ENCODE measurements at regions not wholly inside any gene's neighbourhood (a gene's known extent, or its start where the extent isn't known, plus 50 kb on each side); places are given as distances from the start of the nearest gene placed in this dataset.

- no peak for TF ChIP-seq CTCF (conservative IDR thresholded peaks at IDR 0.05; ENCODE audit: low read depth, low read length)
- no peak for TF ChIP-seq EZH2phosphoT487 (IDR thresholded peaks at IDR 0.05; ENCODE audit: borderline replicate concordance, low read length)
Measured at GRCh38 chr4:112895811-112896608, 153.4 kb upstream of the ANK2 start.

All from PC-3 (cell line).